ENCODE measurements at regions not wholly inside any gene's neighbourhood (a gene's known extent, or its start where the extent isn't known, plus 50 kb on each side); places are given as distances from the start of the nearest gene placed in this dataset.

GRCh38 chr13:39967199-39967959 is 311.9 kb downstream of the COG6 start (continued):
- no peak for TF ChIP-seq ZNF211 (tag by site-specific recombination; IDR thresholded peaks at IDR 0.05; ENCODE audit: low read depth)
- TF ChIP-seq ZNF16 (tag by site-specific recombination; IDR thresholded peaks at IDR 0.05; ENCODE audit: low read depth): no peak
- TF ChIP-seq INSM2 (tag by site-specific recombination; IDR thresholded peaks at IDR 0.05): no peak
- TF ChIP-seq ZBTB6 (tag by site-specific recombination; IDR thresholded peaks at IDR 0.05): no peak

- Histone ChIP-seq H3K4me3 (ENCODE audit: low read depth, low read length) (no peak overlapping the region), H3K9me3 (ENCODE audit: control insufficient read depth, insufficient read depth, low read depth, low read length) (no peaks in the 10 kb centered on the region), H3K4me1 (ENCODE audit: control insufficient read depth, insufficient read depth, low read length) (no peaks in the 10 kb centered on the region), H3K27ac (ENCODE audit: extremely low read depth, low read depth, low read length) (no peak overlapping the region), H3K36me3 (ENCODE audit: control insufficient read depth in 2 of 2, insufficient read depth in 1 of 2, low read length in 2 of 2) (no peaks in the 10 kb centered on the region)
- TF ChIP-seq ZNF555 (tag by site-specific recombination; conservative IDR thresholded peaks at IDR 0.05) (no peak), ZNF174 (tag by site-specific recombination; IDR thresholded peaks at IDR 0.05) (no peak), ZNF239 (tag by site-specific recombination; IDR thresholded peaks at IDR 0.05) (no peak), ZNF140 (tag by site-specific recombination; IDR thresholded peaks at IDR 0.05) (no peak), ZNF133 (tag by site-specific recombination; IDR thresholded peaks at IDR 0.05) (no peak), PRDM2 (tag by site-specific recombination; IDR thresholded peaks at IDR 0.05; ENCODE audit: borderline replicate concordance) (no peak), REST (tag by site-specific recombination; IDR thresholded peaks at IDR 0.05) (no peak), ZNF473 (tag by site-specific recombination; IDR thresholded peaks at IDR 0.05) (no peak), SETDB1 (IDR thresholded peaks at IDR 0.05; ENCODE audit: insufficient read length, low read length) (no peak), ZNF791 (tag by site-specific recombination; IDR thresholded peaks at IDR 0.05) (no peak)
- ChIA-PET POLR2A (no interaction called here), CTCF (no interaction called here)
These were observed 313.4 kb downstream of the COG6 start for GRCh38 chr13:39968646-39969475.
